MM.1S (cell line): ENCODE measurements at regions not wholly inside any gene's neighbourhood (a gene's known extent, or its start where the extent isn't known, plus 50 kb on each side); places are given as distances from the start of the nearest gene placed in this dataset.

ENCODE experiments used
- EZH2 ChIP-seq: fragments of 300-600 bp; sonication (generic); optimal IDR thresholded peaks from 2 replicates; pipeline ENCODE3; 2017; ENCODE audit warnings: low read depth, mild to moderate bottlenecking, antibody characterized with exemption, low read length, mixed read lengths
- EZH2phosphoT487 ChIP-seq: fragments of 300-600 bp; sonication (generic); IDR thresholded peaks from 2 replicates; pipeline ENCODE4 v1.6.1; 2018; ENCODE audit warnings: antibody characterized with exemption, low read length
- TF ChIP-seq, protein P1 (sequence below): fragments of 300-600 bp; sonication (generic); IDR thresholded peaks from 2 replicates; pipeline ENCODE4 v1.5.1; 2016; ENCODE audit warnings: antibody characterized with exemption, low read length, mixed read lengths

DNA sequence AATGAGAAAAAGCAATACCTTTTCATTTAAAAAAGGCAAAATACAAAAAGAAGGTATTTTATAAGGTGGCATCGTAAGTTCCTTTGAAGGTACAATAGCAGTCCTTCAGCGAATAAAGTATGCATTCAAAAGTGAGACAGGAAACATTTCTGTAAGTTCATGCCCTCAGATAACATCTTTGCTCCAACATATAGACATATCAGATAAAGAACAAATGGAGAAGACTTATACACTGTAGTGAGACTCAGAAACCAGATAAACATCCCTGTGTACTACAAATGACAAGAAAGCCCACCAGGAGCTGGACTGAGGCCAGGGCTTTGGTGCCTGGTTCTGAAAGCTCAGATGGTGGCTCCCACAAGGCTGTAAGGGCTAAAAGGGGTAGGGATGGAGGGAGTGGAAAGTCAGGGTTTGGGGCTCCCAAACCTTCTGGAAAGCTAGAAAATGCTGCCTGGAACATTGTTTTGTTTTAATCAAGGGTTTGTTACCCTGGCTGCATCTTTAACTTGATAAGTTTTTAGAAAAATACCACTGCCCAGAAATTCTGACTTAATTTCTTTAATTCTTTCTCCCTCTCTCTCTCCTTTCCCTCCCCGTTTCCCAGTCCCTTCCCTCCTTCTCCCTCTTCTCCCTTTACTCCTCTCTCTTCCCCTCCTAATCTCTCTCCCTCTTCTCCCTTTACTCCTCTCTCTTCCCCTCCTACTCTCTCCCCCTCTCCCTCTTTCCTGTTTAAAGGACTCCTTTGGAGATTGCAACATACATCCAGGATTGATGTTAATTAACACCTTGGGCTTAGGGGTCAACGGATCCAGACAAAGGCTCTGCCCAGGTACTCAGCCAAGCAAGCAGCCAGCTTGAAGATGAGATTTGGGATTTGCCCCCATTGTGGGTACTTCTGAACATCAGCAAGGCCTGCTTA lies 126.1 kb downstream of the AQP9 start:
- TF ChIP-seq EZH2phosphoT487 (no peak), EZH2 (no peak)
- TF ChIP-seq, protein P1, sequence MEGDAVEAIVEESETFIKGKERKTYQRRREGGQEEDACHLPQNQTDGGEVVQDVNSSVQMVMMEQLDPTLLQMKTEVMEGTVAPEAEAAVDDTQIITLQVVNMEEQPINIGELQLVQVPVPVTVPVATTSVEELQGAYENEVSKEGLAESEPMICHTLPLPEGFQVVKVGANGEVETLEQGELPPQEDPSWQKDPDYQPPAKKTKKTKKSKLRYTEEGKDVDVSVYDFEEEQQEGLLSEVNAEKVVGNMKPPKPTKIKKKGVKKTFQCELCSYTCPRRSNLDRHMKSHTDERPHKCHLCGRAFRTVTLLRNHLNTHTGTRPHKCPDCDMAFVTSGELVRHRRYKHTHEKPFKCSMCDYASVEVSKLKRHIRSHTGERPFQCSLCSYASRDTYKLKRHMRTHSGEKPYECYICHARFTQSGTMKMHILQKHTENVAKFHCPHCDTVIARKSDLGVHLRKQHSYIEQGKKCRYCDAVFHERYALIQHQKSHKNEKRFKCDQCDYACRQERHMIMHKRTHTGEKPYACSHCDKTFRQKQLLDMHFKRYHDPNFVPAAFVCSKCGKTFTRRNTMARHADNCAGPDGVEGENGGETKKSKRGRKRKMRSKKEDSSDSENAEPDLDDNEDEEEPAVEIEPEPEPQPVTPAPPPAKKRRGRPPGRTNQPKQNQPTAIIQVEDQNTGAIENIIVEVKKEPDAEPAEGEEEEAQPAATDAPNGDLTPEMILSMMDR, result no peak
